Aorta (tissue), 5 donors: ENCODE measurements at regions not wholly inside any gene's neighbourhood (a gene's known extent, or its start where the extent isn't known, plus 50 kb on each side); places are given as distances from the start of the nearest gene placed in this dataset.

Experiments used
- ATAC-seq: fragments of 200-7000 bp; cut with Tn5 transposase; one replicate; pipeline ENCODE4 v1.9.1; 2022; ENCODE audit warnings: moderate library complexity; ENCODE audit not compliant: low FRiP score
- DNase-seq, 2 donors: peaks; one replicate each; pipeline ENCODE4 v3.0.0-alpha.2; 2020
- H3K27ac ChIP-seq, 2 donors: one replicate each; pipeline ENCODE4 v1.5.1; 2013; ENCODE audit warnings: low read length in 2 of 2, mild to moderate bottlenecking in 2 of 2, moderate library complexity in 2 of 2, control low read depth in 1 of 2, inconsistent platforms in 1 of 2, low read depth in 1 of 2
- H3K27me3 ChIP-seq, 2 donors: one replicate each; pipeline ENCODE4 v1.6.1; 2013; ENCODE audit warnings: control low read depth in 1 of 2, low read length in 1 of 2, mild to moderate bottlenecking in 1 of 2, moderate library complexity in 1 of 2; ENCODE audit not compliant: insufficient read depth in 2 of 2, control insufficient read depth in 1 of 2
- H3K36me3 ChIP-seq, 2 donors: one replicate each; pipeline ENCODE4 v1.6.1; 2013; ENCODE audit warnings: control low read depth in 1 of 2, low read length in 1 of 2, mild to moderate bottlenecking in 1 of 2; ENCODE audit not compliant: insufficient read depth in 2 of 2, control insufficient read depth in 1 of 2
- H3K4me1 ChIP-seq, 2 donors: one replicate each; pipeline ENCODE4 v1.6.1; 2013; ENCODE audit warnings: low read length in 2 of 2, control low read depth in 1 of 2, mild to moderate bottlenecking in 1 of 2, moderate library complexity in 1 of 2; ENCODE audit not compliant: insufficient read depth in 2 of 2, control insufficient read depth in 1 of 2
- H3K4me3 ChIP-seq, 2 donors: one replicate each; pipeline ENCODE4 v1.5.1; 2013; ENCODE audit warnings: low read length in 2 of 2, control low read depth in 1 of 2, mild to moderate bottlenecking in 1 of 2
- H3K9me3 ChIP-seq: one replicate; pipeline ENCODE4 v1.6.1; 2013; ENCODE audit warnings: mild to moderate bottlenecking, low read length; ENCODE audit not compliant: control insufficient read depth
- WGBS, 2 donors: extraction: QIAGEN DNeasy Blood & Tissue Kit; methylation state at CpG; one replicate each; pipeline ENCODE4 v1.1.7; 2013; 5-methylcytosine and 5-hydroxymethylcytosine counted together
- intact Hi-C, 2 donors: fragments of 100-400 bp; cut with DNase I; formaldehyde crosslinking; loops; one replicate each; pipeline versions ENCODE4 v1.14.2 to v1.15.0; 2022
- donor health status: healthy with polysubstance abuse.
- donor health status: Bipolar disorder and iron deficiency.
- donor health status: DM: no; HTN: no; CAD: no.
- donor health status: DM: no; HTN: no; CAD: no.
- donor health status: DM: yes; HTN: yes; CAD: no.

DNA sequence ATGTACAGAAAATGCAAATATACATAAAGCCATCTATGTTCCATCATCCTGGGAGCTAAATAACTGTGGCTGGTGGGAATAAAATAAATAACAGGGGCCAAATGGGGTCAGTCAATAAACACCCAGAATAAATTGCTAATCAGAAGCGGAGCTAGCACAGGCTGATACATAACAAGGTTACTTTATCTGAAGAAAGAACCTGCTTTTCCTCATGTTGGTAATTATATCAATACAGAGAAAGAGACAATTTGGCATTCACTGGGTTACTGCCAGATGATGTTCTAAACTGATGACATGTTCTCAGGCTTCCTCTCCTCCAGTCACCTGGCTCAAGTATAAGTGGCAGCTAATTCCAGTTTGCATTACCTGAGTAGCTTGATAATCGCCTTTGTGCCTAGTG lies 144.9 kb upstream of the CD180 start:
- H3K9me3 ChIP-seq: no peaks in the 10 kb centered on the region
- H3K4me3 ChIP-seq: no peak overlapping the region
- ATAC-seq: no peak
- no peaks in the 10 kb centered on the region for H3K36me3 ChIP-seq
- no peak for DNase-seq
- H3K27ac ChIP-seq: no peak overlapping the region
- intact Hi-C loops: no loop called here
- no peaks in the 10 kb centered on the region for H3K4me1 ChIP-seq
- 87 to 96% methylated on average over 2 of the region's 2 CpGs for WGBS, 2 donors
- no peaks in the 10 kb centered on the region for H3K27me3 ChIP-seq

DNA sequence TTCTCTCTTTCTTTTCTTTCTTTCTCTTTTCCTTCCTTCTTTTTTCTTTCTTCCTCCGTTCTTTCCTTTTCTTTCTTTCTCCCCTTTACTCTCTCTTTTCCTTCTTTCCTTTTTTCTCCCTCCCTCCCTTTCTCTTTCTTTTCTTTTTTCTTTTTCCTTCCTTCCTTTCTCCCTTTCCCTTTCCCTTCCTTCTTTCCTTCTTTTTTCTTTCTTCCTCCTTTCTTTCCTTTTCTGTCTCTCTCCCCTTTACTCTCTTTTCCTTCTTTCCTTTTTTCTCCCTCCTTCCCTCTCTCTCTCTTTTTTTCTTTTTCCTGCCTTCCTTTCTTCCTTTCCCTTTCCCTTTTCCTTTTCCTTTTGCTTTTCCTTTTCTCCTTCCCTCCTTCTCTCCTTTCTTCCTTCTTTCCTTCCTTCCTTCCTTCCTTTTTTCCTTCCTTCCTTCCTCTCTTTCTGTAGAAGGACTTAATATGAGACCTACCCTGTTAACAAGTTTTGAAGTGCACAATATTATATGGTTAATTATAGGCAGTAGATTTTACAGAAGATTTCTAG lies 142.7 kb upstream of the CD180 start:
- 90 to 91% methylated on average over 1 of the region's 1 CpG for WGBS, 2 donors
- intact Hi-C loops: no loop called here
- DNase-seq: no peak
- Histone ChIP-seq H3K27me3 (no peaks in the 10 kb centered on the region), H3K9me3 (no peaks in the 10 kb centered on the region), H3K4me3 (no peak overlapping the region), H3K36me3 (no peaks in the 10 kb centered on the region), H3K4me1 (no peaks in the 10 kb centered on the region), H3K27ac (no peak overlapping the region)
- ATAC-seq: no peak

DNA sequence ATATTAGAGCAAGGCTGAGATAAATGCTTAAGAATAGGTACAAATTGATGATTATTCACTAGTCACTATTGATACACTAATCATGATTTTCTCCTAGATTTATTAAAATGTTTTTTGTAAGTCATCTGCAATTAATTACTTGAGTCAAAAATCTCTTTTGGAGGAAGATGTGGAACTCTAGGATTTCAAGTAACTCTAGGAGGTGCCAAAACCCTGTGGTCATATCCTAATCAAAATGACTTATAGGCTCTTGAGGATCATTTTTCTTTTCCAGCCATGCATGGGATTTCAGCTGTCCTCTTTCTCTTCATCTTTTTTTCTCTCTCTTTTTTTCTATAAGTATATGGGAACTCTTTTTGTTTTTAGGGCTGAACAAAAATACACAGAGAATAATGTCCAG lies 141.8 kb upstream of the CD180 start:
- Histone ChIP-seq H3K27me3 (no peaks in the 10 kb centered on the region), H3K9me3 (no peaks in the 10 kb centered on the region), H3K27ac (no peak overlapping the region), H3K4me1 (no peaks in the 10 kb centered on the region), H3K4me3 (no peak overlapping the region), H3K36me3 (no peaks in the 10 kb centered on the region)
- intact Hi-C loops: no loop called here
- DNase-seq (no peak), ATAC-seq (no peak)

DNA sequence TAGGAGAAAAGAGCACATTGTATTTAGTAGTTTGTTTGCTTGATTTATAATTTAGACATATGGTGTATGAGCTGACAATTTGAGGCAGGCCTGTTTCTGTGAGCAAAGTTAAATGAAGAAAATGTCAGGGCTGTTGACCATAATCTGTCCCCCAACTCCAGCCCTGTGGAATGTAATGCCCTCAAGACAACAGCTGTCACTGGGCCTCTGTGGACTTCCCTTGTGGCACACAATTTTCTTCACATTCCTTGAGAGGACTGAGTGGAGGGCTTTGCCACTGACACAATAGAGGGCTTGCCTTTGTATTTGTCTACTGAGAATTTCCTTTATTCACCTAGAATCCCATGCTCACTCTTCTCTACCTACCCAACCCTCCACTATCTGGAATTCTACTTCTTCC lies 141.2 kb upstream of the CD180 start:
- Histone ChIP-seq H3K4me3 (no peak overlapping the region), H3K4me1 (no peaks in the 10 kb centered on the region), H3K9me3 (no peaks in the 10 kb centered on the region), H3K27me3 (no peaks in the 10 kb centered on the region), H3K27ac (no peak overlapping the region), H3K36me3 (no peaks in the 10 kb centered on the region)
- DNase-seq (no peak), ATAC-seq (no peak)
- intact Hi-C loops: no loop called here

DNA sequence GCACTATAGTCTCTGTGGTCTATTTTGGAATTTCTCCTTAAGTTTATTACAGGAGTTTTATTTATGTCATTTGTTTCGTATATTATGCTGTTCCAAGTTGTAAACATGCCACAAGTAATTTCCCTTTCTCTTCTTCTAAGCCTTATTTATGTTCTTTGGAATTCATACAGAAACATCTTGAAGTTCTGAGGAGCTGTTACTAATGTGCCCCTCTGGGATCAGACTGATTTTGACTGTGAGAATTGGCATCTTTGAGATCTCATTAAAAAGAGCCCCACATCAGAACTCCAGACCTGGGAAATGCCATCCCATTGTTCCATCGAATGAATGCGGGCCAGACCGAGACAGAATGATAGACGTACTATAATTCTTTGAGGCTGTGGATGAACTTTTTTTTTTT lies 138.8 kb upstream of the CD180 start:
- Histone ChIP-seq H3K36me3 (no peaks in the 10 kb centered on the region), H3K27ac (no peak overlapping the region), H3K27me3 (no peaks in the 10 kb centered on the region), H3K9me3 (no peaks in the 10 kb centered on the region), H3K4me1 (no peaks in the 10 kb centered on the region), H3K4me3 (no peak overlapping the region)
- WGBS, 2 donors: 85% methylated on average over 5 of the region's 5 CpGs
- intact Hi-C loops: no loop called here
- DNase-seq (no peak), ATAC-seq (no peak)

DNA sequence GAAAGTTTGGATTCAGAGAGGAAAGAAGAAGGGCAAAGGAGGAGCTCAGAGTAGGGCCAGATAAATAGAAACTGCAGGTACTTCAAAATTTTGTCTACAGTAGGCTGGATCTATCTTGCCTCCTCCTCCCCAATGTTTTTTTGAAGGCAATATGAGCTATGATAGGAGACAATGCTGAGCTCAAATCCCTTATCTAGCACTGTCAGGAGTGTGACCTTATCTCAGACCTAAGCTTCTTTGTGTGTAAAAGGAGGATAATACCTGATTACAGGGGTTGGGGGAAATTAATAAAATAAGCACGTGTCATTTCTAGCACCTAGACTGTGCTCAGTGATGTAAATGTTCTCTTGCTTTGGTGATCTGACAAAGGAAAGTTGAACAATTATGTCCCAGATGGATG lies 137.8 kb upstream of the CD180 start:
- DNase-seq (no peak), ATAC-seq (no peak)

DNA sequence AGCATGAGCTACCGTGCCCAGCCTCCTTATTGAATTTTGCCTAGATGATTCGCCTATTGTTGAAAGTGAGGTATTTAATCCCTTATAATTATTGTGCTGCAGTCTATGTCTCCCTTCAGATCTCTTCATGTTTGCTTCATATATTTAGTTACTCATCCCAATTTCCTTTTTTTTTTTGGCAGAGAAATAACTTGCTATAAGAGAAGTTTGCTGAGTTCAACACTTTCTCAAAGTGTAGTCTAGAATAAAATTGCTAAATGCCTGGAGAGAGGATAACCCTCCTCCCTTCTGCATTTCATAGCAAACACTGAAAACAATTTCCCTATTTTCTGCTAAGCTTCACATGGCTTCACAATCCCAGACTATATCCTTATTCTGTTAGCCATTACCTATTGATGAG lies 136.6 kb upstream of the CD180 start:
- Histone ChIP-seq H3K36me3 (no peaks in the 10 kb centered on the region), H3K27me3 (no peaks in the 10 kb centered on the region), H3K27ac (no peak overlapping the region), H3K4me3 (no peak overlapping the region), H3K9me3 (no peaks in the 10 kb centered on the region), H3K4me1 (no peaks in the 10 kb centered on the region)
- 92 to 96% methylated on average over 2 of the region's 2 CpGs for WGBS, 2 donors
- intact Hi-C loops: no loop called here
- DNase-seq (no peak), ATAC-seq (no peak)

More for the DNA sequence above, 137.8 kb upstream of the CD180 start:
- Histone ChIP-seq H3K4me3 (no peak overlapping the region), H3K9me3 (no peaks in the 10 kb centered on the region), H3K27ac (no peak overlapping the region), H3K27me3 (no peaks in the 10 kb centered on the region), H3K4me1 (no peaks in the 10 kb centered on the region), H3K36me3 (no peaks in the 10 kb centered on the region)
- 72 to 81% methylated on average over 1 of the region's 1 CpG for WGBS, 2 donors
- intact Hi-C loops: no loop called here

DNA sequence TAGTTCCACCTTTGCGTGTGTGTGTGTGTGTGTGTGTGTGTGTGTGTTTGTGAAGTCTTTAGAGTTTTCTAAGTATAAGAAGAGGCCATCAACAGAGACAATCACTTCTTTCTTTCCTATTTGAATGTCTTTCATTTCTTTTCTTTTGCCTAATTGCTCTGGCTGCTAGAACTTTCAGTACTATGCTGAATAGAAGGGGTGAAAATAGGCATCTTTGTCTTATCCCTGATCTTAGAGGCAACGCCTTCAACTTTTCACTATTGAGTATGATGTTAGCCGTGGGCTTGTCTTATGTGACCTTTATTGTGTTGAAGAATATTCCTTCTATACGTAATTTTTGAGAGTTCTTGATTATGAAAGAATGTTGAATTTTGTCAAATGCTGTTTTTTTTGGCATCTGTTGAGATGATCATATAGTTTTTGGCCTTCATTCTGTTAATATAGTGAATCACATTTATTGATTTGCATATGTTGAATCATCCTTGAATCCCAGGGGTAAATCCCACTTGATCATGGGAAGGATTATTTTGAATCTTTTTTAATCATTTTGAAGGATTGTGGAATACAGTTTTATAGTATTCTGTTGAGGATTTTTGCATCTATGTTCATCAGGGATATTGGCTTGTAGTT lies 134.8 kb upstream of the CD180 start:
- no peaks in the 10 kb centered on the region for H3K27me3 ChIP-seq
- ATAC-seq: no peak
- no peak overlapping the region for H3K27ac ChIP-seq

DNA sequence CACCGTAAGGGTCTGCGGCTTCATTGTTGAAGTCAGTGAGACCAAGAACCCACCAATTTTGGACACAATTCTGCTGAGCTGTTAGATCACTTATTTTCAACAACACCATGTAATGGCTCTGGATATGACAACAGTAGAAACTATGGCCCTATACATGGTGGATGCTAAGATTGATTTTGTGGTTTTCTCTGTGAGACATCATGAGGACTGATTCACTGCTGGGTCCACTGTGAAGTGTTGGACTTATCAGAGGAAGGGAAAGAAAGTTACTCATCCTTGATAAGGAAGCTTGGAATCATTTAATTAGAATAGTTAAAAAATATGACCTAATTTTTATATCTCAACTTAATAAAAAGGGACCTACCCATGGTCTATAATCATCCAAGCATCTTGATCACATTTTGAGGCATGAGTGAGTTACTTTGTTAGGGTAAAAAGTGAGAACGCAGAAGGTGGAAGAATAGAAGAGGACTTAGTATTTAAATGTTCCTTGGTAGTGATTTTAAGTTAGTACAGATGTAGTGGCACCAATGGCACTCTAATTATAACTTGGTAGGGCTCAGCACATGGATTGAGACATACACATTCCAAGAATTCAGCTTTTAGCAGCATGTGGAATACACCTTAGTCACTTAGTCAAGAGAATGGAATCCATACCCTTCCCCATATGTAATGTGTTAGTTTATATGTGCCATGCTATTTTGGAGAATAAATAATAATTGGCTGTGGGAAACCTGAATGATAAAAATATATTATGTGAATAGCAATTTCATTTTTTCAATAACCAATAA lies 123.5 kb upstream of the CD180 start:
- intact Hi-C loops: no loop called here
- no peak for DNase-seq
- no peaks in the 10 kb centered on the region for H3K9me3 ChIP-seq
- H3K27me3 ChIP-seq: no peaks in the 10 kb centered on the region
- 97% methylated on average over 3 of the region's 3 CpGs for WGBS, 2 donors
- H3K36me3 ChIP-seq: no peaks in the 10 kb centered on the region
- H3K4me3 ChIP-seq: no peak overlapping the region
- no peak overlapping the region for H3K27ac ChIP-seq
- ATAC-seq: no peak
- H3K4me1 ChIP-seq: peaks cover 0 to under 1% of the 10 kb centered on the region in 2 donors

More for the DNA sequence above, 134.8 kb upstream of the CD180 start:
- 75 to 81% methylated on average over 4 of the region's 4 CpGs for WGBS, 2 donors
- intact Hi-C loops: no loop called here
- no peak overlapping the region for H3K4me3 ChIP-seq
- no peaks in the 10 kb centered on the region for H3K4me1 ChIP-seq
- H3K9me3 ChIP-seq: no peaks in the 10 kb centered on the region
- no peaks in the 10 kb centered on the region for H3K36me3 ChIP-seq
- no peak for DNase-seq
